ENCODE measurements at regions not wholly inside any gene's neighbourhood (a gene's known extent, or its start where the extent isn't known, plus 50 kb on each side); places are given as distances from the start of the nearest gene placed in this dataset.

DNA sequence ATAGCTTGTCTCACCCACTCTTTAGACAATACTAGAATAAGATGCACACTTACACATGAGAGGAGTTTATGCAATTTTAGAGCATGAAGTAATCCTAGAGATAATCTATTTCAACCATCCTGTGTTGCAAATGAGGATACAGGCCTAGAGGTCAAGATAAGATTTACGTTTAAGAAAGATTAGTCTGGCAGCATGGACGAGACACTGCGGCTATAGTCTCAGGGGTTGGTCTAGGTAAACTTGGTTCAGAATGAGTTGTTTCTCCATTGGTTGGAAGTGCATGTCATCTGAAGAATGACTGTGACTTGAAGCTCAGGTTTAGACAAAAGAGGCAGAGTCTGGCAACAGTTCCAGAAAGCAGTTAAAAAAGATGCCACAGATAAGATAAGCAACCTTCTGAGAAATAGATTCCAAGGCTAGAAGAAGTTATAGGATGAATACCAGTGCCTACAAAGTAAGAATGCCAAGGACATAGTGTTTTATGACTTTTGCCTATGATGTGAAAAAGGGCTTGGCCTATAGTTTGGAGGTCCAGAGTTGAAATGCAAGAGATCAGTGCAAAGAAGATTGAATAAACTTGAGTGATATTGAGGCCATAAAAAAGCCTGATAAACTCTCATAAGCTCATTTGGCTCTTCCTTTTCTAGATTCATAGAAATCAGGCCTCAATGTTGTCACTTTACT lies 631.0 kb downstream of the SQOR start:
- no peak for FAIRE-seq

DNA sequence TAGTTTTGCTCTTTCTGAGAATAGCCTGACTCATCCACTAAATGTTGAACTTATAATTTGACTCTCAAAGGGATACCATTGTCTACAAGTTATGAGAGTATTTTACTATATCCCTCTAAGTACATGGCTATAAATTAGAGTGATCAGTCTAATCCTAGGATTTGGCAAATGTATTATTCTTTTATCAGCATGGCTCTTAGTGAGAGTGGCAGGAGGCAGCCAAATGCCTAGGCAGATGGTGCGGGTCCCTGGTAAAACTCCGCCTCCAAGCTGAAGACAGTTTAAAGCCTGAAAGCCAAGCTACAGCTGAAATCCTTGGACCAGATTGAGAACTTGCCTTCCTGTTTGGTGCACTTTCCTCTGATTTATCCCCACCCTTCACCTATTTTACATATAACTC lies 631.8 kb downstream of the SQOR start:
- FAIRE-seq, result no peak

DNA sequence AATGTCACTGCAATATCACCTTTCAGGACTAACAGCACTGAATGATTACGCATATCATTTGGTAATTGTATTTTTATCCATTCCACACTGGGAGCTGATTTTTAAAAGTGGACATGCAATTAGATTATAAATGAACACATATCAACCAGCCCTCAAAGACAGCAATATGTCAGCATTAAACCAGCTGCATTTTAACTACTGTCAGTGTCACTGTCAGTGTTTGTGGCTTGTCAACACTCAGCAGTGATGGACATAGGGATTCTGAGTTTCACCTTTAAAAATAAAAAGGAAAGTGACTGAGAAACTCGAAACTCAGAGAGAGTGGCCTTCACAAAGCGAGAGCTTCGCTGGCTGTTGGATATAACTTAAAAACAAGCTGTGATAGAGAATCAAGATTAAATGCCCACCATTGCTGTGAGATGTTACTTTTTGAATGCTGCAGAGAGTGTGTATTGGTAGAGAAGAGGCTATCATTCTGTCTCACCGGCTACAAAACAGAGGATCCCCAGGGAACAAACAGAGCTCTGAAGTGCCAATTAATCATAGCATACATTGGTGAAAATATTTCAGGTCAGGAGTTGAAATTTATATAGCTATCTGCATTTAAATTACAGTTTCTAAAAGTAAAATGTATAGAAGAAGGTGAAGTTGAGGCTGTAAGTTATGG lies 635.8 kb downstream of the SQOR start:
- no peak for FAIRE-seq

DNA sequence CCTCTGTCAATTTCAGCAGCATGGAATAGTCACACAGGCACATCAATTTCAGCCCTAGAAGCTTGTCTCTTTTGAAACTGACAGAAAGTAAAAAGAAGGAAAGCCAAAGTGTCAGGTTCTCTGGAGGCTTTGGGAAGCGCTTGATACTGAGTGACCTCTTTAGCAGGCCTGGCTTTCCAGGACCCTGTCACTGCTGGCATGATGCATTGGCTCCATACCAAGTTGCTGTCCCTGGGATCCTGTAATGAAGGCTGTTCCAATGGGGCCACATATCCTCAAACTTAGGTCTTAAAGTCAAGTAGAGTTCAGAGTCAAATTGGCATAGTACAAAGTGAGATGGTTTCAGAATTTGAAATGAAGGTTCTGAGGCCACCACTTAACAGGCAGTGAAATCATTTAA lies 640.9 kb downstream of the SQOR start:
- FAIRE-seq, result no peak

DNA sequence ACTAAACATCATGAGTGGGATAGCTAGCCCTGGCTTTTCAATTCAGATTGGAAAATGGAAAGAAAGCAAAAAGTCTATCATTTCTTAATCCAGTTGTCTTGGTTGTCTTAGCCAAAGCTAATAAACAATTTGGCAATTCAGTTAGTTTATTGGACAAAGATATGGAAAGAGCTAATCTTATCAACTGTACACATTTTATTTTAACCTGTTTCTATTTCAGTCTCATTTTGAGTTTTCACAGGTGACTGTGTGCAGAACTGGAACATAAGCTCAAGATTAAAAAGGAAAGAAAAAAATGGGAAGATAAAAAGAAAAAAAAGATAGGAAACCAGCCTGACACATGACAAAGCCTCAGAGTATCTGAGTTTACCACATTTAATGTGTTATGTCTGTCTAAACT lies 642.6 kb downstream of the SQOR start:
- no peak for FAIRE-seq

DNA sequence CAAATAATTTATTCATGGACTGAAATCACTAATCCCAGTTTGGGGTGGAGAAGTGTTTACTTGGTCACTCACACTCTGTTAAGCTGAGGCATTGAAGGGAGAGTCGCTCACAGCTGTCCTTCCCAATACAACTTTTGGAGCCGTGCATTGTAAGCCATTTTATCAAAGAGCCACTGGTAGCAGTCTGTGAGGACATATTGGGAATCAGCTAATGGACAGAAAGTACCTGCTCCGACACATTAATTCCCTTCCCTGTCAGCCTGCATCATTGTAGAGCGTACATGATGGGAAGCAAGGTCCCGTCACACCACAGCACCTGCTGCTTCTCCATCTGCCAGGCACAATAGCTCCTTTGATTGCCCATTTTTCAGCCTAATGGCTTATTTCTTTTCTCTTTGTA lies 643.2 kb downstream of the SQOR start:
- no peak for FAIRE-seq

DNA sequence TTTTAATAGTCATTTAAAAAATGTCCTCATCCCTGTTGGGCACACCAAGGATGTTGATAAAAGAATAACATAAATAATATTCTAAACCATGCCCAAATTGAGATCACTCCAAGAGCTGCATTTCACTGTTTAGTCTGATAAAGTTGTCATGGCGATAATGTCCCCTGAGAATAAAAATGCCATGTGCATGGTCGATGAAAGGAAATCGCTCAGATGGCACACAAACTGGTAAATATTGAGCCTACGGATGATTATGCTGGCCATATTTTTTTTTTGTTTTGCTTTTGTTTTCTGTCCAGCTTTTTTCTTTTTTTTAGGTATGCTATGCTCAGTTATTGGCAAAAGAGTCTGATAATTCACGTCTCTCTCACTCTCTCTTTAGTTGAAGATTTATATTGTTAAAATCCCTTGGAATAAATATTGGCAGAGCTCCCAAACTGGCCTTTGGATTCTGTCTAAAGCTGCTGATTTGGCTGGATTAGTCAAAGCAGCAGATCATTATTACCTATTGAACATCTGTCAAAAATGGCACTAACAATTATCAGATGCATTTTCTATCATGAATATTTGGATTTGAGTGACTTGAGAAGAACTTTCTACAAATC lies 643.8 kb downstream of the SQOR start:
- FAIRE-seq, result no peak

DNA sequence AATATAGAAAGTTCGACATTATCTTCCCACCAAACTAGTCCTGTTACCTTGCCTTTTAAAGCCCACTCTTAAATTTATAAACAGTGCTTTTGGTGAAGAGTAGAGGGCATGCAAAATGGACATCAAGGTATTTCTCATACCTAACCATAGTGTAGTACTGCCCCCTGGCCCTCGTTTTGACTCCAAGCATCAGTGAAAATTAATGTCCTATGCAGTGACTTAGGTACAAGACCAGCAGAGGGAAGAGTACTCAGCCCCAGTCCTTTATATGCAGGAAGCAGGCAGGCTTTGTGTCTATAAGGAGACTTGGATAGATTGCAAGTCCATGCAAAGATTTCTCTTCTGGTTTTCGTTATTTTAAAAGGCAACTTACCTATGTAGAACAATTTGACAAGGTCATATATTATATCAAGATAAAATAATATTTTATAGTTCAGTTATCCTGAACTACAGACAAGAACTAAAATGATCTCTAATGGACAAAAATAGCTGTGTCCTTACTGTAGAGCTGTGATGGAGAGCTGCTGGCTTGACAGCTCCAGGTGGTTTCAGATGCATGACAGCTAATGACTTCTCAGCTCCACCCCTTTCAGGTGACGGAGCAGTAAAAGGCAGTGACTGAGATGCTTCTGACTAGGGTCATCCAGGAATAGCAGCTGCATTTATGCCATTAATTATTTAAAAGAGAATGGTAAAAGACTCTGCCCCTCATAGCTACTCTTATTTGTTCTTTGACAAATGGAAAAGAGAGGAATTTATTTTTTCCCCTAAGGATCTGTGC lies 646.1 kb downstream of the SQOR start:
- no peak for FAIRE-seq

DNA sequence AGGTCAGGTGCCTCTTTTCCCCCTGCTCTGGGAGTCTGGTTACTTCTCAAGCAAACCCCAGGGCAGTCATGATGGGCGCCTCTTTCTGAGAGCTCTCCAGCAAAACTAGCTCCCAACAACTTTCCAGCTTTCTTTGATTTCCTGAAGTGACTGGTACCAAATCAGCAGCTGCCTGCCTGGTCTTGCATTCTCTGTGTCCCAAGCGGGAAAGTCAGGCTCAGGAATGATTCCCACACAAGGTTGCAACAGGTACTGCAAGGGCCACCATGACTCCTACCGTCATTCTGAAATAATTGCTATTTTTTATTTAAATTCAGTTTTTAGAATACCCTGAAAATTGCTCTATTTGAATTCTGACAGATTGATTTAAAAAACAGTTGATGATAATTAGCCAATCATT lies 658.7 kb downstream of the SQOR start:
- FAIRE-seq, result no peak

DNA sequence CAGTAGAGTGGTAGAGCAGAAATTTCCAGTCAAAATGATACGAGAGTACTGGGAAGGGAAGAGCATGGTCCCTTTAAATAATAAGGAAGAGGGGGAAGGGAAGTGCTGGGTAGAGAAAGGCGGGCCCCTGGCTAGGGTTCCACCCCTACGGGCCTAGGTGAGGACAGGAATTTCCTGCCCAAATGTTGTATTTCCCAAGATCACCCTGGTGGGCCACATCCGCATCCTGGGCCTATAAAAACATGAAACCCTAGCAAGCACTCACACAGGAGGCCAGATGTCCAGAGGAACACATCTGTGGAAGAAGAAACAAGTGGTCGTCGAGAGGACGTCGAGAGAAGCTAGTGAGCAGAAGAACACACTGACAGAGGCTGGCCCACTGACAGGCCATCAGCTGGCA lies 661.2 kb downstream of the SQOR start:
- FAIRE-seq, result no peak

DNA sequence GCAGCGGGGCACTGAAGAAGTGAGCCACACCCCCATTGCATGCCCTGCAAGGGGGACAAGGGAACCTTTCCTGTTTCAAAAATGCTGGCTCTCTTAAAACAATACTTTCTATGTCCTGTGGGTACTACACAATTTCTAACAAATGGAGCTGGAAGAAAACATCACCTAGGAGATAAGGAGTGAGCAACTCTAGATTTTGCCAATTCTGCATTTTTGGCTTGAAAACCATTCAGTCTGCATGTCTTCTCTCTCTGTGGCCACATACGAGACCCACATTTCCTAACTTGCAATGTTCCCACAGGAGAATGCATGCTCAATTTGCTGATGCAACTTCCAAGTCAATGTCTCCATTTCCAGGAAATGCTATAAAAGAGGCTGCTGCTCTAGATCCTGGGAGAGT lies 662.0 kb downstream of the SQOR start:
- no peak for FAIRE-seq

DNA sequence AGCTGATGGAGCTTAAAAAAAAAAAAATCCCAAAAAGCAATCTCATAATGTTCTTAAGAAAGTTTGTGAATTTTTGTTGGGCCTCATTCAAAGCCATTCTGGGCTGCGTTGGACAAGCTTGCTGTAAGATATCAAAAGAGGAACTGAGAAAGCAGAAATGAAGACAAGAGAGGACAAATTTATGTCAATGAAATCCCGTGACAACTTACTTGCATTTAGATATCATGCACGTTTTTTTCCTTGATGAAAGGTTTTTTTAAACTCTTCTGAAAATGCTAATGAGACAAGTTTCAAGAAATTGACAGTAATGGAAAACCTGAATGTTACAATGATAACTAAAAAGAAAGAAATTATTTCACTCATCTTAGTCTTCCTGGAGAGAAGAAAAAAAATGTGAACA lies 662.9 kb downstream of the SQOR start:
- FAIRE-seq, result no peak

DNA sequence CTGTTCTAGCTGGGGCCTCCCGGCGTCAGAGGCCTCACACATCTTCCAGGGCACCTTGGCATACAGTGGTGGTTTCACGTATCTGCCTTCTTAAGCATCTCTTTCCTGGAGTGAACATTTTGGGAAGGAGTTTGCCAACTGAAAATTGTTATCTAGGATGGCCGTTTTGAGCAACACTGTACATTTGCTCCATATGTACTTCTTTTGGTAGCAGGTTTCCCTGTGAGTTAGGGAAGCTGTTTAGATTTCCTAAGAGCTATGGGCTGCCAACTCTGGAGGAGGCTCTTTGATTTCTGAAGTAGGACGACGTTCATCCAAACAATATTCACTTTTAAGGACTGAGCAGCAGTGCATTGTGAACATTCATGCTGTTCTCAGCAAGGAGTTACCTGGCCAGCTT lies 665.9 kb downstream of the SQOR start:
- no peak for FAIRE-seq

DNA sequence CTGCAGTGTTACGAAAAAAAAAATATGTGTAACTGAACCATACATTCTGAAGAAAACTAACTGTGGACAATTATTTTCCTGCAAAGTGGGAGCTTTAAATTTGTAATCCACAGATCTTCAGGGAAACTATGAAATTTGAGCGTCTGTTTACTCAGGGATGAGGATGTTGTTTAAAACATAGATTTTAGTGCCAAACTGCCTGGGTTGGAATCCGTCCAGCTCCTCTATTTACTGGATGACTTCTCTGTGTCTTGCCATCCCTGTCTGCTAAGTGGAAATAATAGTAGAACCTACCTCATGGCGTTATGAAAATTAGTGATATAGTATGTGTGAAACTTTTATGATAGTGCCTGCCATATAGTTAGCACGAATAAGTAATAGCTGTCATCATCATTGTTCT lies 666.5 kb downstream of the SQOR start:
- FAIRE-seq, result no peak

DNA sequence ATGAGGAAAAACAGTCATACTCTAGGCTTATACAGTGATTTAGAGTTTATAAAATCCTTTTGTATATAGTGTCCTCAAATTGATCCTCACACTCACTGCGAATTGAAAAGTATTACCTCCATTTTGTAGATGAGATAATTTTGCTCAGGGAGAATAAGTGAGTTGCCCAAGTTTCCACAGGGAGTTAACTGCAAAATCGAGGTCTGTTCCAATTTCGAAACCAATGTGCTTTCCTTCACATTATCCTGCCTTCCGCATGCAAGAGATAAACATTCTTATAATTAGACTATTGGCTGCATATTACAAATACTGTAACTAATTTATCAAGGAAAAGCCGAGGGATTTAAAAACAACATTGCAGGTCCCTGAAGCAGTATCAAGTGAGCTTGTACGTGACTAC lies 667.0 kb downstream of the SQOR start:
- no peak for FAIRE-seq

DNA sequence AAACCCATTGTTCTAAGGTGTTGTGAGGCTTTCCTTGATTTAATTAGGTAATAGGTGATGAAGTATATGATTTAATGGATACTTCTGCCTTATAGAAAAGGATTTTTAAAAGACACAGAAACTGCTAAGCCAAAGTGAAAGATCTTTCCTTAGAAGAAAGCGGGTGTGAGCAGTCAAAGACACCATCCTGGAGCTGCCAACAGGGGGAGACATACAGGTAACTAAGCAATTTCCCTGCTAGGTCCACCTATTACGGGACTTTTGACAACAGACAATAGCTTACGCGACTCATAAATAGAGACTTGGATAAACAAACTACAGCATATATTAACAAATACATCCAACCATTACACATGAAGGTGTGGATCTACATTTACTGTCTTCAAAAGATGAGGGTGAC lies 669.5 kb downstream of the SQOR start:
- no peak for FAIRE-seq

DNA sequence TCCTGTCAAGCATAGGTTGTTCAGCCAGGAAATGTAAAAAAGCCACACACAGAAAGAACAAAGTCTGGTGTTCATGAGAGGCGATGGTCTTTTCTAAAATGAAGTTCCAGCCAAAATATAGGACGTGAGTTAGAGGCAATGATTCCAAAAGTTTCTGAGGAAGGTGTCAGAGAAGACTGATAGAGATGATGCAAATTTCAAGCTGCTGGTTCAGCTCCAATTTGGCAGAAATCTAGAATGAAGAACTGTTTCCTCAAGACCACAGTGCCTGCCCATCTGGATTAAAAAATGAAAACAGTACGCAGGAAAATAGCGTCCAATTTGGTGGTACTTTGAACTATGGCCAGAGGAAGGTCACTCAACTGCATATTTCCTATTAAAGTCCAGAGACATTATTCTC lies 672.9 kb downstream of the SQOR start:
- FAIRE-seq, result no peak

DNA sequence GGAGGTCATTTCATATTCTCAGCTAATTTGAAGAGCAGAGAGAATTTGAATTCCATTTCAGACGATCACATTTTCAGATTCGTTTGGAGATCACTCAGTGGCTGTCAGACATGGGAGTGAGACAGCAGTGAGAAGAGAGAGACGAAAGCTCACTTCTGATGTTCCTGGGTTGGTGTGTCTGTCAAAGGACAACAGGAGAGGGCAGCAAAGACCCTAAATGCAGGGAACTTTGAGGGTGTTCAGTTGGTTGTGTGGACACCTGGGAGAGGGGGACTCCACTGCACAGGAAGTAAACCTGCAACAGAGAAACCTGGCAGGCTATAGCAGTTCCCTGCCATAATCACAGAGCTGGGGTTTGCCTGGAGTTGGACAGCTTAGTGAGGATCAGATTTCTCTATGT lies 675.1 kb downstream of the SQOR start:
- no peak for FAIRE-seq

DNA sequence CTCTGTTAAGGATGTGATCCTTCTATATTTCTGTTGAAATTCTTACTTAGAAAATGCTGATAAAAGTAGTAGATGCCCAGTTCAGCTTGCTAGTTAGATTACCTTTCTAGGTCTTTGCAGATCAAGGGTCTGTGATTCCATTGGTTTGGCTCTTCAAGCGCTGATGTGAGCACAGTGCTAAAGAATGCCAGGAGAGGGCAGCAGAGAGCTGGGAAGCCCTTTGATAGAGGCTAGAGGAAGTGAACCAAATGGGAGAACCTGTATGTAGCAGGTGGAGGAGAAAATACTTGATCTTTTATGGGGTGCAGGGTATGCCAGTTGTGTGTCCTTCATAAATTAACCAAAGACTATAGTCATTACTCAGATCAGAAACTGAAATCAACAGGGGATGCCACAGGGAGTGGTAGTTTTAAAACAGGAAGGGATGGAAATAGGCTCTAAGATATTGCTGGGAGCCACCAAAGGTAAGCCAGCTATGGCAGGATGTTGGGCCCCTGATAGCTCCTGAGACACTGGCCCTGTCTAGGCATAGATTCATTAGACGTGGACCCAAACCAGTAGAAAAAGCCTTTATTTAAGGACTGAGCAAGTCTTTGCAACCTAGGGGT lies 677.4 kb downstream of the SQOR start:
- FAIRE-seq, result no peak

DNA sequence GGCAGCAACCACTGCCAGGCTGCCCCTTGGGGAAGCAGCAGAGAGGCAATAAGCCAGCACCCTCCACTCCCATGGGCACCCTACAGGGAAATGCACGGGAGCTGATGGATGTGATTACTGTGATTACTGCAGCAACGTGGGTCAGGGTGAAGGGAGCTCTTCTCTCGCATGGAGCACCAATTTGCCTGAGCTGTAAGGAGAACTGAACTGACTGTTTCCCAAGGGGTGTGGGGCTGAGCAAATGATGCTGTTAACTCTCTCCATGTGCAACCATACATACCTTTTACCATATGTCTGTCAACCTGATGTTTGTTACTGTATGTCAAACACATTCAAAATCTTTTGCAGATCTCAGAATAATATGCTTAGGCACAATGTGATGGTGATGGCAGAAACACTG lies 680.6 kb downstream of the SQOR start:
- no peak for FAIRE-seq

DNA sequence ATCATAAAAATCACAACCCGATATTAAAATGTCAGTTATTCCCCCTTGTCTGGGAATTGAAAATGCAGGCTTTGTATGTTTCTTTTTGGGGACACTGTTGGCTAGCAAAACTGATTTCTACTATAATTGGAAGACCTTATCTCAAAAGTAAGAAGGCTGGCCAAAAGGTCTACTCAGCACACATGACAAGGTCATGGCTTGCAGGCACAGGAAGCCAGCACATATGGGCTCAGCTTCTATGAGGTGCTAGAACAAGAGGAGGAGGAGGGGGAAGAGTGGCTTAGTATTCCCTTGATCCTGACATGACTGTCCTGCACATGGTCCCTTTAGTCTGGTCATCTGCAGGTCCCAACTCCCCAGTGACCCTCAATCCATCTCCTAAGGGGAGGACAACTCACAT lies 681.2 kb downstream of the SQOR start:
- FAIRE-seq, result no peak

DNA sequence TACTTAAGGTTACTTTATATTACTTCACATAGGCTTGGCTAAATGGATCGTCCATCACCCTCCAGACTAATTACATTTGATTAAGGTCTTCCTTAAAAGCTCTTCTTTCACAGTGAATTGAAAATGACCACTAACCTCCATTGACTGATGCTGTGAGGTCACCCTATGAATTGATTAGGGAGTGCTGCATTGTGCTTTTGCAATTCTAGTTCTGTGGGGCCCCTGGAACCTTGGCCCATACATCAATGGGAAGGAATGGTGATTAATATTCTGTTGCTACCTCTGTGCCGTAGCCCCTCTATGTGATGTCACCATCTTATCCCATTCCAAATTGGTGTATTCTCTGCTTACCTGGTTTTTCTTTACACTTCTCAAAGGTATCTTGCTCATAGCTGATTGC lies 682.2 kb downstream of the SQOR start:
- FAIRE-seq, result no peak

DNA sequence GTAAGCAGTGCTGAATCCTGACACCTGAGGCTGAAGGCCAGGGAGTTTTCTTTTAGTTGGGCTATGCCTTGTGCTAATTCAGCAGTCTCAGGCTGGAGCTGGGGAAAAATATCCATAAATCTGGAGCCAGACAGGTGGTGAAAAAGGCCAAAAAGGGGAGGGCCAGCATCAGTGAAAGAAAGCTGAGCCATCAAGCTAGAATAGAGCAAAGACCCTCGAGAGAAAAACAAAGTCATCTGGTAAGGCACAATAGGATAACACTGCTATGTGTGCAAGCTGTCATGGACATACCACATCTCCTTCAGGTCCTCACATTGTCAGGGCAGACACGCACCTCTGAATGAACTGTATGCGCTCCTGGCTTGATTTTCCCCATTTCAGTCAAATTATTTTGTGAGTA lies 687.9 kb downstream of the SQOR start:
- FAIRE-seq, result no peak

DNA sequence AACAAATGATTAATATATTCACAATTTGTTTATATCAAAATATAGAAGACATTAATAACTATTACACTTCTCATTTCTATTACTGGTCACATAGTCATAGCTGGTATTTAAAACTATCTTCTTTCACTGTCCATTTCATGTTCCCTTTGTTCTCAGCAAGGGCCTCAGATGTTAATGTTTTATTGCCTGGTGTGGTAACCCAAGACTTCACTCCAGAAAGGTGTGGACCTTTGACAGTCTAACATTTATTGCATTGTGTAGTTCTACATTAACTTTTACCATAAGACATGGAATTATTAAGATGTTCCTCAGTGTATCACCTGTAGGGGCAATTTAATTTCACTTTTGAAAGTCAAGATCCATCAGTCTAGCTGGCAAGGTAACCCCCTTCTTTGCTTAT lies 691.3 kb downstream of the SQOR start:
- no peak for FAIRE-seq

Measured in G401.6 (cell line).